K562 (cell line): ENCODE measurements at regions not wholly inside any gene's neighbourhood (a gene's known extent, or its start where the extent isn't known, plus 50 kb on each side); places are given as distances from the start of the nearest gene placed in this dataset.

ENCODE experiments used
- ATAC-seq: fragments of 200-7000 bp; cut with Tn5 transposase; 3 replicates; pipeline ENCODE4 v1.9.1; 2020; ENCODE audit warnings: moderate library complexity
- BruUV-seq: library from RNA; stranded (reverse); fragments of 400-500 nt; replicated peaks from 2 replicates; lab custom pipeline; 2021; lab: Mats Ljungman, UMichigan
- CTCF ChIA-PET: fragments of 300-600 bp; formaldehyde crosslinking; extraction: SDS; loops from one replicate; lab custom pipeline; 2021; ENCODE audit warnings: low intra/inter-chr PET ratio; lab: Yijun Ruan, JAX
- POLR2A ChIA-PET: fragments of 300-600, 350-650 bp; sonication (Branson Sonifier 250); formaldehyde crosslinking; extraction: SDS; loops from one replicate; lab custom pipeline; 2021; ENCODE audit warnings: antibody characterized with exemption, inconsistent platforms; lab: Yijun Ruan, JAX
- DNase-seq, 4 experiments: peaks; one replicate each; pipeline versions ENCODE4 v3.0.0 to v3.0.0-alpha.2; 2011 to 2018; ENCODE audit warnings: low spot score in 3 of 4, mixed read lengths in 3 of 4; ENCODE audit errors: extremely low read depth in 1 of 4
- FAIRE-seq: peaks from 2 replicates; lab custom pipeline; 2011; peaks lifted over from hg19 to GRCh38; lab: Jason Lieb, UNC
- H2AFZ ChIP-seq: 2 replicates; pipeline ENCODE4 v1.6.0; 2011; ENCODE audit warnings: low read depth, low read length, control low read depth, inconsistent platforms
- H3K27ac ChIP-seq: fragments of 200-600 bp; 3 replicates; pipeline ENCODE4 v1.8.0; 2011; ENCODE audit warnings: low read depth, mild to moderate bottlenecking, control low read depth, inconsistent platforms, low read length, moderate library complexity, mixed read lengths; ENCODE audit errors: extremely low read depth
- H3K27me3 ChIP-seq, 2 experiments: fragments of 300-600 bp in 1 of 2; 2 replicates in 1 of 2; 3 replicates in 1 of 2; pipeline versions ENCODE4 v1.6.0 to v1.8.0; 2011; ENCODE audit warnings: inconsistent platforms in 2 of 2, low read length in 2 of 2, mild to moderate bottlenecking in 1 of 2, mixed read lengths in 1 of 2, moderate library complexity in 1 of 2; ENCODE audit not compliant: control insufficient read depth in 2 of 2, insufficient read depth in 2 of 2
- H3K36me3 ChIP-seq: fragments of 300-600 bp; 3 replicates; pipeline ENCODE4 v1.8.0; 2011; ENCODE audit warnings: mild to moderate bottlenecking, low read length, inconsistent platforms; ENCODE audit not compliant: control insufficient read depth, insufficient read depth
- H3K4me1 ChIP-seq, 2 experiments: fragments of 200-600 bp in 1 of 2; replicated peaks in 1 of 2; 2 replicates in 1 of 2; 3 replicates in 1 of 2; pipeline versions ENCODE4 v1.5.1 to v1.8.0; 2011; ENCODE audit warnings: inconsistent platforms in 2 of 2, low read length in 2 of 2, mild to moderate bottlenecking in 1 of 2, mixed read lengths in 1 of 2, moderate library complexity in 1 of 2; ENCODE audit not compliant: control insufficient read depth in 2 of 2, insufficient read depth in 2 of 2
- H3K4me2 ChIP-seq: 2 replicates; pipeline ENCODE4 v1.6.1; 2011; ENCODE audit warnings: low read length, control low read depth, inconsistent platforms, mixed read lengths; ENCODE audit not compliant: insufficient read depth
- H3K4me3 ChIP-seq: fragments of 200-600 bp; sonication (generic), shearing (Covaris generic); 2 replicates; pipeline ENCODE4 v1.5.1; 2016; ENCODE audit warnings: control low read depth, inconsistent platforms
- H3K79me2 ChIP-seq: fragments of 200-600 bp; 3 replicates; pipeline ENCODE4 v1.8.0; 2011; ENCODE audit warnings: low read length, inconsistent platforms; ENCODE audit not compliant: control insufficient read depth, insufficient read depth
- H3K9ac ChIP-seq, 2 experiments: 2 replicates each; pipeline versions ENCODE4 v1.6.0 to v1.6.1; 2011; ENCODE audit warnings: low read depth in 2 of 2, low read length in 2 of 2, control low read depth in 1 of 2, inconsistent platforms in 1 of 2, mild to moderate bottlenecking in 1 of 2, mixed read lengths in 1 of 2; ENCODE audit not compliant: insufficient read depth in 1 of 2
- H3K9me1 ChIP-seq: one replicate; pipeline ENCODE4 v1.6.0; 2011; ENCODE audit warnings: inconsistent platforms, mild to moderate bottlenecking, low read length, moderate library complexity; ENCODE audit not compliant: control insufficient read depth, insufficient read depth
- H3K9me3 ChIP-seq: replicated peaks from 2 replicates; pipeline ENCODE4 v1.5.1; 2011; ENCODE audit warnings: low read depth, low read length, inconsistent platforms; ENCODE audit not compliant: control insufficient read depth, insufficient read depth
- H4K20me1 ChIP-seq: replicated peaks from 2 replicates; pipeline ENCODE4 v1.6.1; 2011; ENCODE audit warnings: low read length, inconsistent platforms, mixed read lengths; ENCODE audit not compliant: control insufficient read depth, insufficient read depth
- CEBPG ChIP-seq, 3 experiments: fragments of 200-800 bp in 1 of 3; sonication (Bioruptor generic) in 1 of 3; sonication (generic) in 1 of 3; formaldehyde crosslinking in 1 of 3; IDR thresholded peaks in 2 of 3; conservative IDR thresholded peaks in 1 of 3; 2 replicates each; pipeline versions ENCODE4 v1.6.1 to v1.8.0; 2016 to 2022; ENCODE audit warnings: missing compliant biosample characterization in 2 of 3, missing genetic modification characterization in 2 of 3, mild to moderate bottlenecking in 1 of 3, missing genetic modification reagents in 1 of 3
- FUS ChIP-seq: fragments of 200-400 bp; formaldehyde crosslinking; optimal IDR thresholded peaks from 2 replicates; pipeline ENCODE3; 2017; ENCODE audit warnings: low read depth, low read length
- HDAC2 ChIP-seq: fragments of 450-650 bp; IDR thresholded peaks from 2 replicates; pipeline ENCODE4 v1.6.1; 2016; ENCODE audit warnings: mild to moderate bottlenecking
- WGBS: fragments of 100-300 bp; shearing (Covaris generic); methylation state at CpG from one replicate; pipeline ENCODE4 v1.1.6; 2016; ENCODE audit warnings: low coverage, mixed read lengths; ENCODE audit not compliant: insufficient coverage; ENCODE audit errors: missing lambda C conversion rate; 5-methylcytosine and 5-hydroxymethylcytosine counted together
- in situ Hi-C: fragments of 300-500 bp; cut with MboI; formaldehyde crosslinking; loops from 4 replicates; pipeline ENCODE4 v1.15.0; 2018; ENCODE audit warnings: inconsistent platforms, mixed read lengths
- intact Hi-C: fragments of 100-400 bp; cut with micrococcal nuclease; formaldehyde crosslinking; loops from 2 replicates; pipeline ENCODE4 v1.14.2; 2022
- TF ChIP-seq, protein P1 (sequence below), 2 experiments: fragments of 450-650 bp in 1 of 2; sonication (generic) in 1 of 2; formaldehyde crosslinking in 1 of 2; IDR thresholded peaks; 2 replicates each; pipeline versions ENCODE4 v1.7.1 to v1.9.0; 2016 to 2022; ENCODE audit warnings: inconsistent platforms in 1 of 2, mild to moderate bottlenecking in 1 of 2, missing genetic modification reagents in 1 of 2

DNA sequence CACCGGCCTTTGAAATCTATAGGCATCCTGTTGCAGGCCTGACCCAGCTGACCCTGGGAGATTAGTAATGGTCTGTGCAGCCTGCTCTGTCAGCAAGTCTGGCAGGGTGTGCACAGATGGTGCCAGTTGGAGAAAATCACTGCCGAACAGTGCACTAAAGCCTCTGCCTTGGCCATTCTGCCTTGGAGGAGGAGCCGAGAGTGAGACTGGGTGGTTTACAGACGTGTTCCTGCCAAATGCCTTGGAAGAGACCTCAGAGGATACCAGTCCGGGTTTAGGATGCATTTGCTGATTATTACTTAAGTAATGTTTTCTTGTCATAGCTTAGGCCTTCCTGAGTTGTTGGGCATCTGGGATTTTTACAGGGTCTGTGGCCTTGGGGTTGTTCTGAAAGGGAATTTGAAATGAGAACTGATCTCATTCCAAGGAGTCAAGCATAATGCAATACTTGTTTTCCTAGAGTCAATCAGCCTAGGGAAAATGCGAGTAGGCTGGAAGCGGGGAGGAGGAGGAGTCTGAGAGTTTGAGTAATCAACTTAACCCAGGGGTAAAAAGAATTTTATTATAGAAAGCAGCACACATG is 292.1 kb downstream of the SOX4 start:
- POLR2A ChIA-PET: no interaction called here
- no peak overlapping the region for H3K27ac ChIP-seq
- no peak for FAIRE-seq

More for the DNA sequence above, 292.1 kb downstream of the SOX4 start:
- DNase-seq (no peak), ATAC-seq (no peak)
- CTCF ChIA-PET: no interaction called here
- peaks cover 13 to 22% of the 10 kb centered on the region in 2 experiments; a peak in 4 of 5 replicates for H3K27me3 ChIP-seq
- 1% methylated on average over 7 of the region's 7 CpGs for WGBS
- no peak overlapping the region for H3K4me3 ChIP-seq
- TF ChIP-seq FUS (no peak), CEBPG (CRISPR knock-in tag; IDR thresholded peaks at IDR 0.05) (no peak), CEBPG (tag; conservative IDR thresholded peaks at IDR 0.05 in 1 of 2, IDR thresholded peaks at IDR 0.05 in 1 of 2) (no peak), HDAC2 (no peak)
- TF ChIP-seq, protein P1, sequence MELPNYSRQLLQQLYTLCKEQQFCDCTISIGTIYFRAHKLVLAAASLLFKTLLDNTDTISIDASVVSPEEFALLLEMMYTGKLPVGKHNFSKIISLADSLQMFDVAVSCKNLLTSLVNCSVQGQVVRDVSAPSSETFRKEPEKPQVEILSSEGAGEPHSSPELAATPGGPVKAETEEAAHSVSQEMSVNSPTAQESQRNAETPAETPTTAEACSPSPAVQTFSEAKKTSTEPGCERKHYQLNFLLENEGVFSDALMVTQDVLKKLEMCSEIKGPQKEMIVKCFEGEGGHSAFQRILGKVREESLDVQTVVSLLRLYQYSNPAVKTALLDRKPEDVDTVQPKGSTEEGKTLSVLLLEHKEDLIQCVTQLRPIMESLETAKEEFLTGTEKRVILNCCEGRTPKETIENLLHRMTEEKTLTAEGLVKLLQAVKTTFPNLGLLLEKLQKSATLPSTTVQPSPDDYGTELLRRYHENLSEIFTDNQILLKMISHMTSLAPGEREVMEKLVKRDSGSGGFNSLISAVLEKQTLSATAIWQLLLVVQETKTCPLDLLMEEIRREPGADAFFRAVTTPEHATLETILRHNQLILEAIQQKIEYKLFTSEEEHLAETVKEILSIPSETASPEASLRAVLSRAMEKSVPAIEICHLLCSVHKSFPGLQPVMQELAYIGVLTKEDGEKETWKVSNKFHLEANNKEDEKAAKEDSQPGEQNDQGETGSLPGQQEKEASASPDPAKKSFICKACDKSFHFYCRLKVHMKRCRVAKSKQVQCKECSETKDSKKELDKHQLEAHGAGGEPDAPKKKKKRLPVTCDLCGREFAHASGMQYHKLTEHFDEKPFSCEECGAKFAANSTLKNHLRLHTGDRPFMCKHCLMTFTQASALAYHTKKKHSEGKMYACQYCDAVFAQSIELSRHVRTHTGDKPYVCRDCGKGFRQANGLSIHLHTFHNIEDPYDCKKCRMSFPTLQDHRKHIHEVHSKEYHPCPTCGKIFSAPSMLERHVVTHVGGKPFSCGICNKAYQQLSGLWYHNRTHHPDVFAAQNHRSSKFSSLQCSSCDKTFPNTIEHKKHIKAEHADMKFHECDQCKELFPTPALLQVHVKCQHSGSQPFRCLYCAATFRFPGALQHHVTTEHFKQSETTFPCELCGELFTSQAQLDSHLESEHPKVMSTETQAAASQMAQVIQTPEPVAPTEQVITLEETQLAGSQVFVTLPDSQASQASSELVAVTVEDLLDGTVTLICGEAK (IDR thresholded peaks at IDR 0.05): no peak
- TF ChIP-seq, protein P1 (CRISPR knock-in tag; IDR thresholded peaks at IDR 0.05): no peak
- intact Hi-C loops (no loop called here), in situ Hi-C loops (no loop called here)
- H4K20me1 ChIP-seq: no peaks in the 10 kb centered on the region
- BruUV-seq: no TSS peak
- no peak overlapping the region for H3K4me2 ChIP-seq
- no peak overlapping the region for H2AFZ ChIP-seq
- H3K9me3 ChIP-seq: no peaks in the 10 kb centered on the region
- H3K79me2 ChIP-seq: no peaks in the 10 kb centered on the region
- no peak overlapping the region for H3K9ac ChIP-seq
- no peaks in the 10 kb centered on the region for H3K9me1 ChIP-seq
- H3K36me3 ChIP-seq: no peaks in the 10 kb centered on the region
- H3K4me1 ChIP-seq: no peaks in the 10 kb centered on the region
